ENCODE measurements at regions not wholly inside any gene's neighbourhood (a gene's known extent, or its start where the extent isn't known, plus 50 kb on each side); places are given as distances from the start of the nearest gene placed in this dataset.

- DNase-seq (ENCODE audit: low read depth in 2 of 2): no peak
These were observed 67.8 kb upstream of the SDK1 start for GRCh38 chr7:3233301-3233700.

- no peak for DNase-seq (ENCODE audit: low read depth in 2 of 2)
These were observed 67.0 kb upstream of the SDK1 start for GRCh38 chr7:3234051-3234450.

- DNase-seq (ENCODE audit: low read depth in 2 of 2): no peak
These were observed 66.2 kb upstream of the SDK1 start for GRCh38 chr7:3234851-3235250.

GRCh38 chr7:3235322-3235721, 65.7 kb upstream of the SDK1 start:
- no peak for DNase-seq (ENCODE audit: low read depth in 2 of 2)

- DNase-seq (ENCODE audit: low read depth in 2 of 2): no peak
These were observed 64.8 kb upstream of the SDK1 start for GRCh38 chr7:3236268-3236667.

- DNase-seq (ENCODE audit: low read depth in 2 of 2): no peak
These were observed 62.4 kb upstream of the SDK1 start for GRCh38 chr7:3238525-3239210.

- no peak for DNase-seq (ENCODE audit: low read depth in 2 of 2)
These were observed 61.8 kb upstream of the SDK1 start for GRCh38 chr7:3239291-3239691.

GRCh38 chr7:3240826-3241430, 60.1 kb upstream of the SDK1 start:
- no peak for DNase-seq (ENCODE audit: low read depth in 2 of 2)

GRCh38 chr7:3241686-3242258, 59.3 kb upstream of the SDK1 start:
- no peak for DNase-seq (ENCODE audit: low read depth in 2 of 2)

GRCh38 chr7:3242398-3242972, 58.6 kb upstream of the SDK1 start:
- no peak for DNase-seq (ENCODE audit: low read depth in 2 of 2)

- DNase-seq (ENCODE audit: low read depth in 2 of 2): no peak
These were observed 57.8 kb upstream of the SDK1 start for GRCh38 chr7:3243256-3243655.

GRCh38 chr7:3243680-3244079, 57.4 kb upstream of the SDK1 start:
- DNase-seq (ENCODE audit: low read depth in 2 of 2): no peak

GRCh38 chr7:3244241-3244814, 56.7 kb upstream of the SDK1 start:
- no peak for DNase-seq (ENCODE audit: low read depth in 2 of 2)

GRCh38 chr7:3245077-3245476, 56.0 kb upstream of the SDK1 start:
- no peak for DNase-seq (ENCODE audit: low read depth in 2 of 2)

GRCh38 chr7:3245721-3246120, 55.3 kb upstream of the SDK1 start:
- DNase-seq (ENCODE audit: low read depth in 2 of 2): no peak

- DNase-seq (ENCODE audit: low read depth in 2 of 2): no peak
These were observed 54.9 kb upstream of the SDK1 start for GRCh38 chr7:3246127-3246526.

GRCh38 chr7:3246651-3247050, 54.4 kb upstream of the SDK1 start:
- no peak for DNase-seq (ENCODE audit: low read depth in 2 of 2)

GRCh38 chr7:3250725-3251124, 50.3 kb upstream of the SDK1 start:
- DNase-seq (ENCODE audit: low read depth in 2 of 2): no peak
